CD4-positive, CD25-positive, alpha-beta regulatory T cell (primary cell): ENCODE measurements at regions not wholly inside any gene's neighbourhood (a gene's known extent, or its start where the extent isn't known, plus 50 kb on each side); places are given as distances from the start of the nearest gene placed in this dataset.

Source experiments
- ATAC-seq, 2 donors: fragments of 150-1000 bp; cut with Tn5 transposase; one replicate each; pipeline ENCODE4 v1.10.0; 2021; ENCODE audit warnings: low read depth in 2 of 2, moderate number of reproducible peaks in 2 of 2, moderate library complexity in 1 of 2
- DNase-seq, 3 donors: peaks; one replicate each; pipeline versions ENCODE4 v3.0.0 to v3.0.0-alpha.2; 2012 to 2022; ENCODE audit warnings: mixed read lengths in 1 of 3
- H3K27ac ChIP-seq: one replicate; pipeline ENCODE4 v1.7.0; 2013; ENCODE audit warnings: mild to moderate bottlenecking, low read length; ENCODE audit not compliant: insufficient read depth, poor library complexity, severe bottlenecking
- H3K27me3 ChIP-seq: one replicate; pipeline ENCODE4 v1.7.0; 2013; ENCODE audit warnings: low read length; ENCODE audit not compliant: control insufficient read depth, insufficient read depth
- H3K36me3 ChIP-seq: one replicate; pipeline ENCODE4 v1.7.0; 2013; ENCODE audit warnings: mild to moderate bottlenecking, low read length, moderate library complexity; ENCODE audit not compliant: control insufficient read depth, insufficient read depth
- H3K4me1 ChIP-seq: 2 replicates; pipeline ENCODE4 v1.7.0; 2013; ENCODE audit warnings: mild to moderate bottlenecking, low read length; ENCODE audit not compliant: insufficient read depth, control insufficient read depth, poor library complexity, severe bottlenecking
- H3K4me3 ChIP-seq: one replicate; pipeline ENCODE4 v1.7.0; 2013; ENCODE audit warnings: low read depth, mild to moderate bottlenecking, low read length, moderate library complexity
- H3K9me3 ChIP-seq, 2 experiments: 1 replicate in 1 of 2; 2 replicates in 1 of 2; pipeline ENCODE4 v1.7.0; 2013; ENCODE audit warnings: low read length in 2 of 2, mild to moderate bottlenecking in 1 of 2, moderate library complexity in 1 of 2; ENCODE audit not compliant: control insufficient read depth in 2 of 2
- H3K27ac Mint-ChIP-seq, 3 donors: one replicate each; pipeline ENCODE4 v1.8.0; 2020 to 2022; ENCODE audit warnings: mild to moderate bottlenecking in 3 of 3, mixed read lengths in 3 of 3, moderate library complexity in 2 of 3
- H3K27me3 Mint-ChIP-seq: one replicate; pipeline ENCODE4 v1.8.0; 2022; ENCODE audit warnings: mild to moderate bottlenecking, mixed read lengths
- H3K36me3 Mint-ChIP-seq: one replicate; pipeline ENCODE4 v1.8.0; 2020; ENCODE audit warnings: mixed read lengths
- H3K4me1 Mint-ChIP-seq, 4 donors: one replicate each; pipeline ENCODE4 v1.8.0; 2020 to 2022; ENCODE audit warnings: mixed read lengths in 4 of 4, mild to moderate bottlenecking in 1 of 4
- H3K4me3 Mint-ChIP-seq, 4 donors: one replicate each; pipeline ENCODE4 v1.8.0; 2020 to 2022; ENCODE audit warnings: mild to moderate bottlenecking in 4 of 4, mixed read lengths in 4 of 4, moderate library complexity in 3 of 4
- H3K9me3 Mint-ChIP-seq, 7 donors: one replicate each; pipeline ENCODE4 v1.8.0; 2020 to 2022; ENCODE audit warnings: mixed read lengths in 7 of 7, mild to moderate bottlenecking in 3 of 7, moderate library complexity in 2 of 7

DNA sequence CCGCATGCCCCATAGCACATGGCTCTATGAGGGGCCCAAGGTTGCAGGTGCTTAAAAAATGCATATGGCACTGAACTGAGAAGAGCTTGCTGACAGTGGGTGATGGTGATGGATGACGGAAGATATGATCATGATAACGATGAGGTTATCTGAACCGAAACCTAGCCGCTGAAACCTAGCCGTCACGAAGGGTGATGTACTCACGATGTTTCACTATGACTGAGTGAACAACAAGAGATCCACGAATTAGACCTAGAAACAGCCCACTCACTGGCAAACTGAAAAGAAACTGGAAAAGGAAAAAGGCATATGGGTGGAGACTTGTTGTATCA lies 57.6 kb upstream of the BCL6 start:
- no peaks in the 10 kb centered on the region for H3K36me3 Mint-ChIP-seq
- ATAC-seq (peak; percentile 67 to 70), DNase-seq (peak; percentile 18 to 96 (median 69))
- peak overlapping the region; percentile 88 for H3K4me3 ChIP-seq
- H3K9me3 ChIP-seq, result no peaks in the 10 kb centered on the region
- H3K36me3 ChIP-seq, result no peaks in the 10 kb centered on the region
- H3K9me3 Mint-ChIP-seq, result no peaks in the 10 kb centered on the region
- peak overlapping the region; percentile 66 to 95 (median 92) for H3K27ac Mint-ChIP-seq
- no peaks in the 10 kb centered on the region for H3K27me3 ChIP-seq
- no peaks in the 10 kb centered on the region for H3K27me3 Mint-ChIP-seq
- H3K4me1 Mint-ChIP-seq, result peaks cover 41 to 56% (median 50%) of the 10 kb centered on the region in 4 donors
- no peak overlapping the region for H3K27ac ChIP-seq
- H3K4me1 ChIP-seq, result peaks cover 36% of the 10 kb centered on the region
- H3K4me3 Mint-ChIP-seq, result peak overlapping the region; percentile 61 to 84 (median 74)

DNA sequence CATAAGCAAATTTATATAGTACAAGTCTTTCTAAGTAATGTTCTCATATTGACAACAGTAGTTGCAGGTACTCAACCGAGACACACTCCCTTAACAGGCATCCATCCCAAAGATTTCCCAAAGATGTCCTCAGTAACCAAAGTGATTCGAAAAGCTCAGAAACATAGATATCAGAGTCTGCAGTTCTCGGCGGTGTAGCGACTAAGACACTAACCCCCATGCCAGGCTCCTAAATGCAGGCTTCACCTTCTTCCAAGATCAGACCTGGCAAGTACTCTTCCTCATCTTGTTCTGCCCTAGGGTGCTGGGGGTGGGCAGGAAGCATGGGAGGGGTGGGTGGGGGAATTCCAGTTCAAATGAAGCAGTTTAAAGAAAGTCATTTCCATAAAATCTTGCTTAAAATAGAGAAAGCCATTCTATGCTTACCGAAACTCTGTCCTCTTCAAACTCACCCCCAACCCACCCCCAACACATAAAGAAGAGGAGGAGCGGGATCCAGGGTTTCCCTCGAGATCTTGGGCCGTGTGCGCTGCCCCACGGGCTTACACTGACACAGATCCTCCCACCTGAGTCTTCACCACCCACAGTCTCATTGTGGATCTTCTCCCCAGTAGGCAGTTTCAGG lies 59.0 kb upstream of the BCL6 start:
- Histone ChIP-seq H3K4me1 (peaks cover 23% of the 10 kb centered on the region), H3K27me3 (no peaks in the 10 kb centered on the region), H3K36me3 (no peaks in the 10 kb centered on the region), H3K9me3 (no peaks in the 10 kb centered on the region), H3K27ac (no peak overlapping the region), H3K4me3 (no peak overlapping the region)
- Mint-ChIP-seq H3K36me3 (no peaks in the 10 kb centered on the region), H3K27me3 (no peaks in the 10 kb centered on the region), H3K9me3 (no peaks in the 10 kb centered on the region), H3K4me1 (peaks cover 28 to 45% (median 38%) of the 10 kb centered on the region in 4 donors), H3K27ac (peak overlapping the region; percentile 5 to 95 (median 73)), H3K4me3 (peak overlapping the region in 1 of 4 donors; percentile 13)
- DNase-seq (no peak), ATAC-seq (no peak)

DNA sequence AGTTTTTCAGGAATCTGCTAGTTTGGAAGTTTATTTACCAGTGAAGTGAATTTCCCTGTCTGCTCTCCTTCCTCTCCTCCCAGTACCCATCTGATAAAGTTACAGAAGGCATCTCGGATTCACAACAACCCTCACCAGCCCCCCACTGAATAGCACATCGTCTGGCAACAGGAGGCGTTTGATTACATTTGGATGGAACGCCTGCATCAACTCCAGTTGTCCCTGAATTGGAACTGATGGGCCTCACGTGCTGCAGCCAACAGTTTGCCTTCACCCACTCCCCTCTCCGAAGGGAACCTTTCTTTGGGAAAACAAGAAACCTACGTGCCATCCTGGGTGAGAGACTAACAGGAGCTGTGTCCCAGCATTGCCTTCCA lies 59.5 kb upstream of the BCL6 start:
- no peaks in the 10 kb centered on the region for H3K27me3 Mint-ChIP-seq
- Histone ChIP-seq H3K9me3 (no peaks in the 10 kb centered on the region), H3K4me1 (peaks cover 18% of the 10 kb centered on the region), H3K36me3 (no peaks in the 10 kb centered on the region), H3K27ac (no peak overlapping the region), H3K27me3 (no peaks in the 10 kb centered on the region), H3K4me3 (no peak overlapping the region)
- no peak for DNase-seq
- no peaks in the 10 kb centered on the region for H3K36me3 Mint-ChIP-seq
- H3K4me3 Mint-ChIP-seq, result peak overlapping the region in 2 of 4 donors; percentile 13 to 40
- no peaks in the 10 kb centered on the region for H3K9me3 Mint-ChIP-seq
- H3K4me1 Mint-ChIP-seq, result peaks cover 23 to 40% (median 34%) of the 10 kb centered on the region in 4 donors
- no peak overlapping the region for H3K27ac Mint-ChIP-seq
- no peak for ATAC-seq

DNA sequence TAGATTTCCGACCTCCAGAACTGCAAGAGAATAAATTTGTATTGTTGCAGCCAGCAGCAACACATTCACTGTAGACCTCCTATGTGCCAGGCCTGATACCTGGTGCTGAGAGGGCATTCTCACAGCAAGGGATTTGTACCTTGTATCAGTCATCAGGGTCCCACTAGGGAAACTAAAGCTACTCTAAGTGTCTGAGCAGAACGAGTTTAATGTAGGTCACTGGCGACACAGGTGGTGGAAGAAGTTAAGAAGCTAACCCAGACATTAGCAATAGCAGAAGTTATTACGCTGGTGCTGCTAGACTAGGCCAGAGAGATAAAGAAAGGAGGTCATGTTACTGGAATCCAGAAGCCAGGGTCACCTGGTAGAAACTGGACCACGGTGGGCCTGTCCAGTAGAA lies 60.5 kb upstream of the BCL6 start:
- no peaks in the 10 kb centered on the region for H3K9me3 Mint-ChIP-seq
- Histone ChIP-seq H3K4me3 (no peak overlapping the region), H3K4me1 (peaks cover 7% of the 10 kb centered on the region), H3K27ac (no peak overlapping the region), H3K27me3 (no peaks in the 10 kb centered on the region), H3K36me3 (no peaks in the 10 kb centered on the region), H3K9me3 (no peaks in the 10 kb centered on the region)
- no peak overlapping the region for H3K27ac Mint-ChIP-seq
- H3K4me1 Mint-ChIP-seq, result peaks cover 15 to 32% (median 24%) of the 10 kb centered on the region in 4 donors
- DNase-seq, result no peak
- H3K36me3 Mint-ChIP-seq, result no peaks in the 10 kb centered on the region
- ATAC-seq, result no peak
- H3K4me3 Mint-ChIP-seq, result no peak overlapping the region
- no peaks in the 10 kb centered on the region for H3K27me3 Mint-ChIP-seq

DNA sequence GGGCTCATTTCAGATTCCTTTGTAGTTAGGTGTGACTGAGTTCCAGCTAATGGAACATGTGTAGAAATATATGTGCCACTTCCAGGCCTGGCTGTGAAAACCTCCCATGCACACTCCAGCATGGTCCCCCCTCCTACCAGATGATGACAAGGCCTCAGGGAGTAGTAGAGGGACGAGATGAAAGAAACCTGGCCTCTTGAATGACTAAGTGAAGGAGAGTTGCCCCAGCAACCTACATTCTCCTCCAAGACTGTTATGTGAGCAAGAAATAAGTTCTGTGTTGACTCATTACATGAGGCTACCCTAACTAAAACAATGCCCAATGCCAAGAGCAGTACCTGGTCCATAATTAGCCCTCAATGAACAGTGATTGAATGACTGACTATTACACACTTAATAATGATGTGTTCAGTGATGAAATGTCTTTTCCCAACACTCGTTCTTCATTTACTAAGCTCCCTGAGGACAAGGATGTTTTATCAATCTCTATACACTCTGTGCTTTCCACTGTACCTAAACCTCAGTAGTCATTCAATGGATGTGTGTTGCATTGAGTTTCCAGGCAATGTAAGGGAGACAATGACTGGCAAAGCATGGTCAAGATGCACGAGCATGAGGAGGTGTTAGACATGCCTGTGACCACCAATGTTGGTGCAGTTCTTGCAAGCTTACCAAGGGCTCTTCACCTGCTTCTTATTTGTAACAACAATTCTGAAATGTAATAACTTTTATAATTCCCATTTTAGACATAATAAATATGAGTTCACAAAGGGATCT lies 62.0 kb upstream of the BCL6 start:
- Mint-ChIP-seq H3K4me3 (no peak overlapping the region), H3K27ac (no peak overlapping the region), H3K9me3 (no peaks in the 10 kb centered on the region), H3K36me3 (no peaks in the 10 kb centered on the region), H3K27me3 (no peaks in the 10 kb centered on the region), H3K4me1 (peaks cover 15 to 23% (median 19%) of the 10 kb centered on the region in 4 donors)
- ATAC-seq, result peak; percentile 24 to 40
- peak in 1 of 3 donors; percentile 56 for DNase-seq
- no peaks in the 10 kb centered on the region for H3K9me3 ChIP-seq
- H3K27ac ChIP-seq, result no peak overlapping the region
- H3K4me1 ChIP-seq, result peaks cover 3% of the 10 kb centered on the region
- H3K27me3 ChIP-seq, result no peaks in the 10 kb centered on the region
- H3K36me3 ChIP-seq, result no peaks in the 10 kb centered on the region
- H3K4me3 ChIP-seq, result no peak overlapping the region

DNA sequence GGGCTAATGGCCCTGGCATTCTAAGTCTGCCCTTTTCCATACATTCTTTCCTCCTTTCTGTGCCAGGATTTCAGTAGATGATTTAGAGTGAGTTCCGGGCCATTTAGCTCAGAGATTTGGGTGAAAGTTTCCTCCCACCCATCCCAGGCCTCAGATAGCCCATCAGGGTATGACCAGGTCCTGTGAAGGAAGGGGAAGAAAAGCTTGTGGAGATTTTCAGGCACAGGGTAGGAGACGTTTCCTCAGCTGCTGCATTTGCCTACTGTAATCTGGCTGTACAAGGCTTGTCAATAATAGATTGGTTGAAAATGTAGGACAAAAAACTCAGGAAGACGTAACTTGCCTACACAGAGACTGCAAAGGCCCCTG lies 63.2 kb upstream of the BCL6 start:
- Mint-ChIP-seq H3K4me1 (peaks cover 6 to 11% (median 10%) of the 10 kb centered on the region in 4 donors), H3K27ac (peak overlapping the region in 1 of 3 donors; percentile 62), H3K27me3 (no peaks in the 10 kb centered on the region), H3K9me3 (no peaks in the 10 kb centered on the region), H3K36me3 (no peaks in the 10 kb centered on the region), H3K4me3 (no peak overlapping the region)
- H3K27ac ChIP-seq, result no peak overlapping the region
- ATAC-seq (no peak), DNase-seq (no peak)
- H3K4me3 ChIP-seq, result no peak overlapping the region
- no peaks in the 10 kb centered on the region for H3K4me1 ChIP-seq
- H3K9me3 ChIP-seq, result no peaks in the 10 kb centered on the region
- H3K27me3 ChIP-seq, result no peaks in the 10 kb centered on the region
- H3K36me3 ChIP-seq, result no peaks in the 10 kb centered on the region

DNA sequence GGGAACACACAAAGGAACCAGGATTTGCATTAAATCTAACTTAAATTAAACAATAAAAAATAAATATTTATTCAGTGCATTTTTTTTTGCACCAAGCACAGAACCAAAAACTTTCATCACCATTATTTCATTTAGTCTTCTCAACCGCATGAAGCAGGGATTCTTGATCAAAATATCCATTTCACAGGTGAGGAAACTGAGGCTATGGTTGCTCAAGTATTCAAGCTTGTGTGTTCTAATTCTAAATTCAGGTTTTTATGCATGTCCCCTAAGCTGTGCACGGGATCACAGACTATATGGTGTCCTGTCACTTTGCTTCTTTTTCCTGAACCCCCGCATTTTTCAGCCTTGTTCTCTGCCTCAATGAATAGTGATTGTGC lies 64.3 kb upstream of the BCL6 start:
- Mint-ChIP-seq H3K4me3 (no peak overlapping the region), H3K9me3 (no peaks in the 10 kb centered on the region), H3K36me3 (no peaks in the 10 kb centered on the region), H3K27me3 (no peaks in the 10 kb centered on the region), H3K4me1 (peaks cover 0 to 5% (median 4%) of the 10 kb centered on the region in 4 donors), H3K27ac (no peak overlapping the region)
- ATAC-seq (no peak), DNase-seq (no peak)
- H3K9me3 ChIP-seq, result no peaks in the 10 kb centered on the region
- H3K36me3 ChIP-seq, result no peaks in the 10 kb centered on the region
- no peaks in the 10 kb centered on the region for H3K4me1 ChIP-seq
- H3K4me3 ChIP-seq, result no peak overlapping the region
- H3K27me3 ChIP-seq, result no peaks in the 10 kb centered on the region
- no peak overlapping the region for H3K27ac ChIP-seq

DNA sequence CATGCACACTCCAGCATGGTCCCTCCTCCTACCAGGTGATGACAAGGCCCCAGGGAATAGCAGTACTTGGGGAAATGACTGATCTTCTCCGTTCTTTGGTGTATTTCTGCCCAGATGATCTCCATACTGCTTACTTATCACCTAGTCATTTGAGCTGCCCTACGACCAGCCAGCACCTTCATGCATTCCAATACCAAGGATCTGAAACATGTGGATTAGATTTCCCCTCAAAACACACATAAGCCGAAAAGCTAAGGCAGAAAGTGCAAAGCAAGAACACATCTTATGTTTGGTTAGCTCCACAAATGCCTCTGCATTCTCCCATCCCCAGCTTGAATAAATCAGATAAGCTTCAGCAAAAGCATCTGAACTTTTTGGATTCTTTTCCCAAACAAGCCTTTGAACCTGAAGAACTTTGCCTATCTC lies 64.8 kb upstream of the BCL6 start:
- no peak overlapping the region for H3K27ac ChIP-seq
- H3K27me3 ChIP-seq, result no peaks in the 10 kb centered on the region
- no peak for DNase-seq
- no peaks in the 10 kb centered on the region for H3K9me3 ChIP-seq
- no peaks in the 10 kb centered on the region for H3K36me3 Mint-ChIP-seq
- no peak overlapping the region for H3K4me3 Mint-ChIP-seq
- H3K4me1 ChIP-seq, result no peaks in the 10 kb centered on the region
- H3K9me3 Mint-ChIP-seq, result no peaks in the 10 kb centered on the region
- ATAC-seq, result no peak
- H3K4me3 ChIP-seq, result no peak overlapping the region
- H3K27ac Mint-ChIP-seq, result no peak overlapping the region
- no peaks in the 10 kb centered on the region for H3K36me3 ChIP-seq
- H3K27me3 Mint-ChIP-seq, result no peaks in the 10 kb centered on the region
- peaks cover 0 to 5% (median 4%) of the 10 kb centered on the region in 4 donors for H3K4me1 Mint-ChIP-seq
